Loucy (cell line): ENCODE measurements at regions not wholly inside any gene's neighbourhood (a gene's known extent, or its start where the extent isn't known, plus 50 kb on each side); places are given as distances from the start of the nearest gene placed in this dataset.

Experiments
- H2AFZ ChIP-seq: fragments of 200-600 bp; sonication (generic); 2 replicates; pipeline ENCODE4 v1.6.0; 2016; ENCODE audit warnings: antibody characterized with exemption, mild to moderate bottlenecking, low read length, moderate library complexity
- H3F3A ChIP-seq: fragments of 200-600 bp; 2 replicates; pipeline ENCODE4 v1.6.0; 2016; ENCODE audit warnings: antibody characterized with exemption, low read depth, mild to moderate bottlenecking
- H3K27me3 ChIP-seq: fragments of 200-600 bp; sonication (generic); 2 replicates; pipeline ENCODE4 v1.6.1; 2014; ENCODE audit warnings: low read length, mild to moderate bottlenecking; ENCODE audit not compliant: insufficient read depth, poor library complexity, severe bottlenecking
- H3K36me3 ChIP-seq: fragments of 200-600 bp; sonication (generic); 2 replicates; pipeline ENCODE4 v1.6.1; 2016; ENCODE audit warnings: low read length; ENCODE audit not compliant: insufficient read depth
- H3K4me1 ChIP-seq: fragments of 200-600 bp; sonication (generic); 2 replicates; pipeline ENCODE4 v1.5.1; 2014; ENCODE audit warnings: low read length, mild to moderate bottlenecking; ENCODE audit not compliant: insufficient read depth, poor library complexity, severe bottlenecking
- H3K4me2 ChIP-seq: fragments of 200-600 bp; sonication (generic); 2 replicates; pipeline ENCODE4 v1.6.0; 2014; ENCODE audit warnings: antibody characterized with exemption, low read length, low read depth, mild to moderate bottlenecking; ENCODE audit not compliant: poor library complexity, severe bottlenecking
- H3K4me3 ChIP-seq: fragments of 200-600 bp; sonication (generic); 2 replicates; pipeline ENCODE4 v1.5.1; 2014; ENCODE audit warnings: low read length, mild to moderate bottlenecking, mixed read lengths; ENCODE audit not compliant: poor library complexity, severe bottlenecking
- H3K79me2 ChIP-seq: fragments of 200-600 bp; sonication (generic); 2 replicates; pipeline ENCODE4 v1.6.1; 2014; ENCODE audit warnings: low read length; ENCODE audit not compliant: insufficient read depth
- H3K9ac ChIP-seq: fragments of 200-600 bp; sonication (generic); 2 replicates; pipeline ENCODE4 v1.6.0; 2014; ENCODE audit warnings: mild to moderate bottlenecking, low read depth, low read length, moderate library complexity; ENCODE audit not compliant: poor library complexity, severe bottlenecking
- H3K9me2 ChIP-seq: fragments of 200-600 bp; sonication (generic); replicated peaks from 2 replicates; pipeline ENCODE4 v1.6.1; 2016; ENCODE audit warnings: low read depth, low read length, mixed read lengths
- H3K9me3 ChIP-seq: fragments of 200-600 bp; sonication (generic); 2 replicates; pipeline ENCODE4 v1.6.1; 2014; ENCODE audit warnings: mild to moderate bottlenecking, antibody characterized with exemption, low read length, low read depth; ENCODE audit not compliant: insufficient read depth
- H4K20me1 ChIP-seq: fragments of 200-600 bp; sonication (generic); 2 replicates; pipeline ENCODE4 v1.6.0; 2014; ENCODE audit warnings: antibody characterized with exemption, low read length, mild to moderate bottlenecking; ENCODE audit not compliant: insufficient read depth, poor library complexity, severe bottlenecking
- EZH2phosphoT487 ChIP-seq: fragments of 200-600 bp; IDR thresholded peaks from 2 replicates; pipeline ENCODE4 v1.6.1; 2018; ENCODE audit warnings: antibody characterized with exemption, mild to moderate bottlenecking, moderate library complexity, borderline replicate concordance
- TF ChIP-seq, protein P1 (sequence below): fragments of 200-600 bp; sonication (generic); conservative IDR thresholded peaks from 2 replicates; pipeline ENCODE4 v1.5.1; 2014; ENCODE audit warnings: mild to moderate bottlenecking, antibody characterized with exemption, low read length

GRCh38 chr5:122599000-122599399 lies 175.9 kb upstream of the SNX2 start:
- no peaks in the 10 kb centered on the region for H3F3A ChIP-seq
- no peaks in the 10 kb centered on the region for H4K20me1 ChIP-seq
- H3K9me3 ChIP-seq = no peaks in the 10 kb centered on the region
- H3K4me1 ChIP-seq = no peaks in the 10 kb centered on the region
- no peak for TF ChIP-seq EZH2phosphoT487
- TF ChIP-seq, protein P1, sequence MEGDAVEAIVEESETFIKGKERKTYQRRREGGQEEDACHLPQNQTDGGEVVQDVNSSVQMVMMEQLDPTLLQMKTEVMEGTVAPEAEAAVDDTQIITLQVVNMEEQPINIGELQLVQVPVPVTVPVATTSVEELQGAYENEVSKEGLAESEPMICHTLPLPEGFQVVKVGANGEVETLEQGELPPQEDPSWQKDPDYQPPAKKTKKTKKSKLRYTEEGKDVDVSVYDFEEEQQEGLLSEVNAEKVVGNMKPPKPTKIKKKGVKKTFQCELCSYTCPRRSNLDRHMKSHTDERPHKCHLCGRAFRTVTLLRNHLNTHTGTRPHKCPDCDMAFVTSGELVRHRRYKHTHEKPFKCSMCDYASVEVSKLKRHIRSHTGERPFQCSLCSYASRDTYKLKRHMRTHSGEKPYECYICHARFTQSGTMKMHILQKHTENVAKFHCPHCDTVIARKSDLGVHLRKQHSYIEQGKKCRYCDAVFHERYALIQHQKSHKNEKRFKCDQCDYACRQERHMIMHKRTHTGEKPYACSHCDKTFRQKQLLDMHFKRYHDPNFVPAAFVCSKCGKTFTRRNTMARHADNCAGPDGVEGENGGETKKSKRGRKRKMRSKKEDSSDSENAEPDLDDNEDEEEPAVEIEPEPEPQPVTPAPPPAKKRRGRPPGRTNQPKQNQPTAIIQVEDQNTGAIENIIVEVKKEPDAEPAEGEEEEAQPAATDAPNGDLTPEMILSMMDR = no peak
- no peak overlapping the region for H3K9ac ChIP-seq
- H2AFZ ChIP-seq = no peak overlapping the region
- no peaks in the 10 kb centered on the region for H3K27me3 ChIP-seq
- no peaks in the 10 kb centered on the region for H3K36me3 ChIP-seq
- no peaks in the 10 kb centered on the region for H3K9me2 ChIP-seq
- no peaks in the 10 kb centered on the region for H3K79me2 ChIP-seq
- no peak overlapping the region for H3K4me2 ChIP-seq
- no peak overlapping the region for H3K4me3 ChIP-seq

DNA sequence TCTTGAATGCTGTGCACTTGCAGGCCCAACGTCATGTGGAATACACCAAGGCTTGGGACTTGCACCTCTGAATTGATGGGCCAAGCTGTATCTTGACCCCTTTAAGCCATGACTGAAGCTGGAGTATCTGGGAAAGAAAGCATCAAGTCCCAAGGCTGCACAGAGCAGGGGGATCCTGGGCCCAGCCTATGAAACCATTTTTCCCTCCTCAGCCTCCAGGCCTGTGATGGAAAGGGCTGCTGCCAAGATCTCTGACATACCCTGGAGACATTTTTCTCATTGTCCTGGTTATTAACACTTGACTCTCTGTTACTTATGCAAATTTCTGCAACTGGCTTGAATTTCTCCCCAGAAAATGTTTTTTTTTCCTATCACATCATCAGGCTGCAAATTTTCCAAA lies 174.0 kb upstream of the SNX2 start:
- no peaks in the 10 kb centered on the region for H3K4me1 ChIP-seq
- H3K36me3 ChIP-seq = no peaks in the 10 kb centered on the region
- H3K4me3 ChIP-seq = no peak overlapping the region
- no peak overlapping the region for H3K4me2 ChIP-seq
- no peaks in the 10 kb centered on the region for H3K9me2 ChIP-seq
- no peak overlapping the region for H3K9ac ChIP-seq
- TF ChIP-seq, protein P1 = no peak
- TF ChIP-seq EZH2phosphoT487 = no peak
- H4K20me1 ChIP-seq = no peaks in the 10 kb centered on the region
- no peaks in the 10 kb centered on the region for H3K79me2 ChIP-seq
- no peaks in the 10 kb centered on the region for H3K9me3 ChIP-seq
- H2AFZ ChIP-seq = no peak overlapping the region
- H3K27me3 ChIP-seq = no peaks in the 10 kb centered on the region
- no peaks in the 10 kb centered on the region for H3F3A ChIP-seq

DNA sequence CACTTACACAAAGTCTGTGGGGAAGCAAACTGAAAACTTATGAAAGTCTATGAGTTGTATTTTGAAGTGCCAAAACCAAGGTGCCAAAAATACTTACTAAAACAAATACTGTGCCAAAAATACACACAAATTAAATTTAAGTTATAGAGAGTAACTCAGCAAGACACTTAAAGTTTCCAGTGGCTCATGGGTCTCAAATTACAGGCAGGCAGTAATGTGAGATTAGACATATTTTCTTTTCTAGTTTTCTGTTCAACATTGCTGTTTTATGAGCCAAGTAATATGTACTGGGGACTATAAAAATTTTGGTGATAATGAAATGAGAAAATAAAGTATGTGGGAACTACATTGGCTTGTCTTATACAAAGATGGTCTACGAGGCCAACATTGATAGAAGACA lies 172.2 kb upstream of the SNX2 start:
- no peaks in the 10 kb centered on the region for H3K4me1 ChIP-seq
- H3K9ac ChIP-seq = no peak overlapping the region
- H3K4me3 ChIP-seq = no peak overlapping the region
- H3K9me2 ChIP-seq = no peaks in the 10 kb centered on the region
- no peaks in the 10 kb centered on the region for H4K20me1 ChIP-seq
- TF ChIP-seq EZH2phosphoT487 = no peak
- TF ChIP-seq, protein P1 = no peak
- H2AFZ ChIP-seq = no peak overlapping the region
- H3K27me3 ChIP-seq = no peaks in the 10 kb centered on the region
- H3K36me3 ChIP-seq = no peaks in the 10 kb centered on the region
- no peaks in the 10 kb centered on the region for H3K79me2 ChIP-seq
- H3K4me2 ChIP-seq = no peak overlapping the region
- no peaks in the 10 kb centered on the region for H3K9me3 ChIP-seq
- no peaks in the 10 kb centered on the region for H3F3A ChIP-seq
